Fibroblast of the aortic adventitia (primary cell): ENCODE measurements at regions not wholly inside any gene's neighbourhood (a gene's known extent, or its start where the extent isn't known, plus 50 kb on each side); places are given as distances from the start of the nearest gene placed in this dataset.

ENCODE experiments used
- DNase-seq: peaks from one replicate; pipeline ENCODE4 v3.0.0-alpha.2; 2010; ENCODE audit warnings: low read depth
- H3K4me3 ChIP-seq: 2 replicates; pipeline ENCODE4 v1.5.1; 2011; ENCODE audit warnings: low read depth, mild to moderate bottlenecking, control low read depth, low read length, moderate library complexity
- CTCF ChIP-seq: IDR thresholded peaks from 2 replicates; pipeline ENCODE4 v1.5.1; 2011; ENCODE audit warnings: mild to moderate bottlenecking, low read length, control low read depth, inconsistent platforms; ENCODE audit not compliant: insufficient read depth

DNA sequence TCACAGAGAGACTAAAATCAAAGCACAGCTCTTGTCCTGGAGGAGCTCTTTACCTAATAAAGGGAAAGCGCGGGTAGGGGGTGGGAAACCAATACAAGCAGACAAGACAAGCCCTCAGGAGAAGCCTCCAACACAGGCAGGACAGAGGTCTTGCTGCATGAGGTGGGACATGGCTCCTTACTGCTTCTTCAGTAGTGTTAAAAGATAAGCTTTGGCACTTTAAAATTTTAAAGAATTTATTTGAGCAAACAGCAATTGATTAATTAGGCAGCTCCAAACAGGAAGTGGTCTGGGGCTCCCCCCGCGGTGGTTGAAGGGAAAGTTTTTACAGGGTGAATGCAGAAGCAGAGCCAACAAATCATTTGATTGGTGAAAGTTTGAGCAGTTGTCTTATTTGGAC lies 50.3 kb upstream of the MACC1 start:
- DNase-seq: no peak
- no peak for TF ChIP-seq CTCF
- no peak overlapping the region for H3K4me3 ChIP-seq

GRCh38 chr7:20268824-20269223 lies 51.6 kb upstream of the MACC1 start:
- no peak for DNase-seq
- H3K4me3 ChIP-seq: no peak overlapping the region
- TF ChIP-seq CTCF: no peak

- TF ChIP-seq CTCF: no peak
- no peak overlapping the region for H3K4me3 ChIP-seq
- peak; percentile 89 for DNase-seq
These were observed 52.5 kb upstream of the MACC1 start for GRCh38 chr7:20269726-20270125.

DNA sequence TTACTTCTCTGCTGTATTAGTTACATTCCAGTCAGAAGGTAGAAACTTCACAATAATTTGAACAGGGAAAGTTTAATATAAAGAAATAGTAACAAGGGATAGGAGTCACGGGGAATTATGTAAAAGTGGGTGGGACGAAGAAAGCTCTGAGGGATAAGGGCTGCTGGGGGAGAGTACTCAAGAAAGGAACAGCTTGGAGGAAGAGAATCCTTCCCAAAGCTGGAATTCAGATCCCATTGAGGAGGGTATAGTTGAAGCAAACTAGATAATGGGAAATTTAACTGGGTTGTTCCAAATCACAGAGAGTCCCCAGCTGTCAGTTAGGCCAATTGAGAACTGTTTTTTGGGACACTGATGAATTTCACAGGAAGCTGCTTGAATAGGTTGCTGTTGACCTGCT lies 53.2 kb upstream of the MACC1 start:
- no peak for TF ChIP-seq CTCF
- peak; percentile 33 for DNase-seq
- no peak overlapping the region for H3K4me3 ChIP-seq

GRCh38 chr7:20270867-20271266 lies 53.7 kb upstream of the MACC1 start:
- H3K4me3 ChIP-seq: no peak overlapping the region
- TF ChIP-seq CTCF: no peak
- DNase-seq: no peak

DNA sequence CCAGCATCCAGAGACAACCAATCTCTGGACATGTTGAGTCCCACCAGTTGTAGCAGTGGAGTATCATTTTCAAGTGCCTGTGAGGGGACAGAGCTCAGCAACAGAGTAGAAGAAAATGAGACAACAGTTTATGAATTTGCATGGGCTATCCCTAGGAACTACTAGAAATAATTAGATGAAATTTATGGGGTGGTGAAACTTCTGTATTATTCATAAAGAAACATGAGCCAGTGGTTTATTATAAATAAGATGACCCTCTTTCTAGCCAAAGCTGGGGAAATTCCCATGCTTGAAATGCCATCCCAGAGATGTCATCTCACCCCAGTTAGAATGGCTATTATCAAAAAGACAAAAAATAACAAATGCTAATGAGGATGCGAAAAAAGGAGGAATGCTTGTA lies 55.1 kb upstream of the ITGB8 start:
- no peak for DNase-seq
- no peak overlapping the region for H3K4me3 ChIP-seq
- no peak for TF ChIP-seq CTCF

- TF ChIP-seq CTCF: no peak
- DNase-seq: no peak
- H3K4me3 ChIP-seq: no peak overlapping the region
These were observed 53.8 kb upstream of the ITGB8 start for GRCh38 chr7:20276705-20277472.
